NOMO-1 (cell line): ENCODE measurements at regions not wholly inside any gene's neighbourhood (a gene's known extent, or its start where the extent isn't known, plus 50 kb on each side); places are given as distances from the start of the nearest gene placed in this dataset.

Source experiments
- DNase-seq, 2 experiments: peaks; one replicate each; lab custom pipeline; 2025; ENCODE audit not compliant: unreplicated experiment in 2 of 2; lab: John Stamatoyannopoulos, UW

- DNase-seq, result no peak
Observed at GRCh38 chr6:138607478-138608433, 108.5 kb upstream of the NHSL1 start.

- no peak for DNase-seq
Observed at GRCh38 chr6:138608896-138609295, 109.6 kb upstream of the NHSL1 start.

GRCh38 chr6:138609801-138610430 is 110.6 kb upstream of the NHSL1 start:
- DNase-seq, result no peak

GRCh38 chr6:138610816-138611215 is 111.5 kb upstream of the NHSL1 start:
- DNase-seq, result no peak

- no peak for DNase-seq
Observed at GRCh38 chr6:138614151-138614550, 114.9 kb upstream of the NHSL1 start.

- no peak for DNase-seq
Observed at GRCh38 chr6:138618168-138618567, 118.9 kb upstream of the NHSL1 start.

- DNase-seq, result no peak
Observed at GRCh38 chr6:138620630-138621029, 121.3 kb upstream of the NHSL1 start.

- DNase-seq, result no peak
Observed at GRCh38 chr6:138622967-138623366, 123.7 kb upstream of the NHSL1 start.

- DNase-seq, result no peak
Observed at GRCh38 chr6:138631566-138631965, 132.3 kb upstream of the NHSL1 start.

GRCh38 chr6:138637822-138638221 is 135.7 kb upstream of the CCDC28A start:
- no peak for DNase-seq

GRCh38 chr6:138638604-138639003 is 135.0 kb upstream of the CCDC28A start:
- DNase-seq, result no peak

GRCh38 chr6:138640028-138640427 is 133.5 kb upstream of the CCDC28A start:
- no peak for DNase-seq

- DNase-seq, result no peak
Observed at GRCh38 chr6:138643210-138643609, 130.4 kb upstream of the CCDC28A start.

- DNase-seq, result no peak
Observed at GRCh38 chr6:138645976-138646640, 127.5 kb upstream of the CCDC28A start.

GRCh38 chr6:138647006-138647405 is 126.6 kb upstream of the CCDC28A start:
- no peak for DNase-seq

GRCh38 chr6:138648127-138648526 is 125.4 kb upstream of the CCDC28A start:
- DNase-seq, result no peak

GRCh38 chr6:138651491-138651890 is 122.1 kb upstream of the CCDC28A start:
- DNase-seq, result no peak

GRCh38 chr6:138652824-138653223 is 120.7 kb upstream of the CCDC28A start:
- DNase-seq, result no peak

GRCh38 chr6:138653435-138653834 is 120.1 kb upstream of the CCDC28A start:
- DNase-seq, result no peak

GRCh38 chr6:138654715-138655634 is 118.6 kb upstream of the CCDC28A start:
- peak in 1 of 2 experiments; percentile 56 for DNase-seq
